PC-3 (cell line): ENCODE measurements at regions not wholly inside any gene's neighbourhood (a gene's known extent, or its start where the extent isn't known, plus 50 kb on each side); places are given as distances from the start of the nearest gene placed in this dataset.

Experiments
- ATAC-seq: fragments of 200-7000 bp; cut with Tn5 transposase; 2 replicates; pipeline ENCODE4 v1.9.1; 2020; ENCODE audit warnings: mild to moderate bottlenecking, moderate library complexity
- BruUV-seq: library from RNA; stranded (reverse); fragments of 400-500 nt; replicated peaks from 2 replicates; lab custom pipeline; 2021; lab: Mats Ljungman, UMichigan
- CTCF ChIA-PET: fragments of 300-600 bp; sonication (Branson Sonifier 250); formaldehyde crosslinking; loops from one replicate; lab custom pipeline; 2022; ENCODE audit warnings: antibody characterized with exemption; lab: Charles Lee
- POLR2A ChIA-PET: fragments of 300-600 bp; sonication (Branson Sonifier 250); formaldehyde crosslinking; loops from one replicate; lab custom pipeline; 2022; ENCODE audit warnings: antibody characterized with exemption; ENCODE audit not compliant: unreplicated experiment; lab: Charles Lee
- DNase-seq: peaks from one replicate; pipeline ENCODE4 v3.0.0-alpha.2; 2015
- H2AFZ ChIP-seq: fragments of 300-600 bp; sonication (generic); 2 replicates; pipeline ENCODE4 v1.6.0; 2016; ENCODE audit warnings: antibody characterized with exemption, low read length
- H3F3A ChIP-seq: fragments of 300-600 bp; sonication (generic); one replicate; pipeline ENCODE4 v1.6.0; 2017; ENCODE audit warnings: antibody characterized with exemption, low read length, control low read depth, mild to moderate bottlenecking; ENCODE audit not compliant: unreplicated experiment
- H3K27ac ChIP-seq: fragments of 300-600 bp; sonication (generic); 2 replicates; pipeline ENCODE4 v1.5.1; 2016; ENCODE audit warnings: mild to moderate bottlenecking, low read length
- H3K27me3 ChIP-seq: fragments of 300-600 bp; sonication (generic); 2 replicates; pipeline ENCODE4 v1.6.1; 2016; ENCODE audit warnings: low read length, mixed read lengths
- H3K36me3 ChIP-seq: fragments of 300-600 bp; sonication (generic); 2 replicates; pipeline ENCODE4 v1.6.1; 2016; ENCODE audit warnings: low read depth, mixed run types, low read length, mixed read lengths
- H3K4me1 ChIP-seq: fragments of 300-600 bp; sonication (generic); 2 replicates; pipeline ENCODE4 v1.5.1; 2016; ENCODE audit warnings: low read length; ENCODE audit not compliant: insufficient read depth
- H3K4me2 ChIP-seq: fragments of 300-600 bp; sonication (generic); 2 replicates; pipeline ENCODE4 v1.6.0; 2016; ENCODE audit warnings: low read length
- H3K4me3 ChIP-seq: fragments of 300-600 bp; sonication (generic); 2 replicates; pipeline ENCODE4 v1.5.1; 2016; ENCODE audit warnings: mild to moderate bottlenecking, low read length, mixed read lengths
- H3K79me2 ChIP-seq: fragments of 300-600 bp; sonication (generic); 2 replicates; pipeline ENCODE4 v1.6.1; 2017; ENCODE audit warnings: low read length, mixed read lengths
- H3K9ac ChIP-seq: fragments of 300-600 bp; sonication (generic); 2 replicates; pipeline ENCODE4 v1.6.0; 2016; ENCODE audit warnings: mild to moderate bottlenecking, low read length
- H3K9me2 ChIP-seq: fragments of 300-600 bp; sonication (generic); replicated peaks from 2 replicates; pipeline ENCODE4 v1.6.1; 2016; ENCODE audit warnings: mixed run types, low read length, mixed read lengths
- H3K9me3 ChIP-seq: fragments of 300-600 bp; sonication (generic); 2 replicates; pipeline ENCODE4 v1.6.1; 2016; ENCODE audit warnings: low read length, mixed read lengths
- H4K20me1 ChIP-seq: fragments of 300-600 bp; sonication (generic); 2 replicates; pipeline ENCODE4 v1.6.1; 2016; ENCODE audit warnings: low read length, mixed read lengths
- CTCF ChIP-seq: fragments of 300-600 bp; sonication (generic); conservative IDR thresholded peaks from 2 replicates; pipeline ENCODE4 v1.5.1; 2017; ENCODE audit warnings: antibody characterized with exemption, low read depth, mild to moderate bottlenecking, low read length
- EZH2 ChIP-seq: fragments of 300-600 bp; sonication (generic); IDR thresholded peaks from one replicate; pipeline ENCODE4 v1.6.1; 2017; ENCODE audit warnings: antibody characterized with exemption, mild to moderate bottlenecking, low read length; ENCODE audit not compliant: unreplicated experiment
- EZH2phosphoT487 ChIP-seq: fragments of 300-600 bp; sonication (generic); IDR thresholded peaks from 2 replicates; pipeline ENCODE4 v1.6.1; 2018; ENCODE audit warnings: mild to moderate bottlenecking, antibody characterized with exemption, low read length, borderline replicate concordance
- intact Hi-C: fragments of 100-400 bp; cut with micrococcal nuclease; formaldehyde crosslinking; loops from 2 replicates; pipeline ENCODE4 v1.9.0; 2023

GRCh38 chr2:60292242-60292641 is 261.2 kb downstream of the BCL11A start:
- Histone ChIP-seq H3K4me3 (no peak overlapping the region), H3K9ac (no peak overlapping the region), H3K27ac (no peak overlapping the region), H3K79me2 (no peaks in the 10 kb centered on the region), H4K20me1 (no peaks in the 10 kb centered on the region), H3K4me2 (no peak overlapping the region), H3K27me3 (peaks cover 25% of the 10 kb centered on the region), H3K36me3 (no peaks in the 10 kb centered on the region), H3K9me3 (no peaks in the 10 kb centered on the region), H3K9me2 (no peaks in the 10 kb centered on the region), H3K4me1 (no peaks in the 10 kb centered on the region), H3F3A (no peaks in the 10 kb centered on the region), H2AFZ (no peak overlapping the region)
- TF ChIP-seq EZH2phosphoT487 (no peak), EZH2 (no peak), CTCF (no peak)
- ATAC-seq (no peak), DNase-seq (no peak)
- ChIA-PET CTCF (no interaction called here), POLR2A (no interaction called here)
- no TSS peak for BruUV-seq
- intact Hi-C loops: no loop called here

- Histone ChIP-seq H3K9me2 (no peaks in the 10 kb centered on the region), H4K20me1 (no peaks in the 10 kb centered on the region), H3K4me3 (no peak overlapping the region), H2AFZ (no peak overlapping the region), H3K4me1 (no peaks in the 10 kb centered on the region), H3K36me3 (no peaks in the 10 kb centered on the region), H3K27ac (no peak overlapping the region), H3K27me3 (peaks cover 25% of the 10 kb centered on the region), H3K4me2 (no peak overlapping the region), H3K9ac (no peak overlapping the region), H3K9me3 (no peaks in the 10 kb centered on the region), H3K79me2 (no peaks in the 10 kb centered on the region), H3F3A (no peaks in the 10 kb centered on the region)
- intact Hi-C loops: no loop called here
- ChIA-PET CTCF (no interaction called here), POLR2A (no interaction called here)
- ATAC-seq (no peak), DNase-seq (no peak)
- BruUV-seq: no TSS peak
- TF ChIP-seq EZH2: no peak
- TF ChIP-seq EZH2phosphoT487: no peak
Observed at GRCh38 chr2:60290509-60290908, 262.9 kb downstream of the BCL11A start.

GRCh38 chr2:60285626-60286316 is 267.7 kb downstream of the BCL11A start:
- ChIA-PET CTCF (no interaction called here), POLR2A (no interaction called here)
- H3F3A ChIP-seq: no peaks in the 10 kb centered on the region
- intact Hi-C loops: no loop called here
- H3K79me2 ChIP-seq: no peaks in the 10 kb centered on the region
- H3K9ac ChIP-seq: no peak overlapping the region
- H3K27me3 ChIP-seq: peaks cover 37% of the 10 kb centered on the region
- H3K9me3 ChIP-seq: no peaks in the 10 kb centered on the region
- no peak for TF ChIP-seq CTCF
- no peak for TF ChIP-seq EZH2phosphoT487
- TF ChIP-seq EZH2: no peak
- no peaks in the 10 kb centered on the region for H3K9me2 ChIP-seq
- no peak overlapping the region for H3K4me3 ChIP-seq
- DNase-seq: no peak
- no peak overlapping the region for H2AFZ ChIP-seq
- H3K4me2 ChIP-seq: no peak overlapping the region
- no peak overlapping the region for H3K27ac ChIP-seq
- no peak for ATAC-seq
- no peaks in the 10 kb centered on the region for H3K4me1 ChIP-seq
- H4K20me1 ChIP-seq: no peaks in the 10 kb centered on the region
- BruUV-seq: no TSS peak
- no peaks in the 10 kb centered on the region for H3K36me3 ChIP-seq
